GM10248 (cell line): ENCODE measurements at regions not wholly inside any gene's neighbourhood (a gene's known extent, or its start where the extent isn't known, plus 50 kb on each side); places are given as distances from the start of the nearest gene placed in this dataset.

Experiments used
- CTCF ChIA-PET: fragments of 300-600 bp; sonication (Branson Sonifier 250); formaldehyde crosslinking; extraction: SDS; loops from one replicate; lab custom pipeline; 2021; ENCODE audit warnings: antibody characterized with exemption; lab: Yijun Ruan, JAX
- POLR2A ChIA-PET: fragments of 350-650 bp; sonication (Branson Sonifier 250); formaldehyde crosslinking; extraction: SDS; loops from one replicate; lab custom pipeline; 2020; ENCODE audit warnings: antibody characterized with exemption; lab: Yijun Ruan, JAX
- DNase-seq: peaks from one replicate; pipeline ENCODE4 v3.0.0; 2012; ENCODE audit errors: extremely low spot score
- TF ChIP-seq, protein P1 (sequence below): IDR thresholded peaks from 2 replicates; pipeline ENCODE4 v1.5.1; 2012; ENCODE audit warnings: mild to moderate bottlenecking, low read depth; ENCODE audit errors: extremely low read depth, missing control alignments, control extremely low read depth

- TF ChIP-seq, protein P1, sequence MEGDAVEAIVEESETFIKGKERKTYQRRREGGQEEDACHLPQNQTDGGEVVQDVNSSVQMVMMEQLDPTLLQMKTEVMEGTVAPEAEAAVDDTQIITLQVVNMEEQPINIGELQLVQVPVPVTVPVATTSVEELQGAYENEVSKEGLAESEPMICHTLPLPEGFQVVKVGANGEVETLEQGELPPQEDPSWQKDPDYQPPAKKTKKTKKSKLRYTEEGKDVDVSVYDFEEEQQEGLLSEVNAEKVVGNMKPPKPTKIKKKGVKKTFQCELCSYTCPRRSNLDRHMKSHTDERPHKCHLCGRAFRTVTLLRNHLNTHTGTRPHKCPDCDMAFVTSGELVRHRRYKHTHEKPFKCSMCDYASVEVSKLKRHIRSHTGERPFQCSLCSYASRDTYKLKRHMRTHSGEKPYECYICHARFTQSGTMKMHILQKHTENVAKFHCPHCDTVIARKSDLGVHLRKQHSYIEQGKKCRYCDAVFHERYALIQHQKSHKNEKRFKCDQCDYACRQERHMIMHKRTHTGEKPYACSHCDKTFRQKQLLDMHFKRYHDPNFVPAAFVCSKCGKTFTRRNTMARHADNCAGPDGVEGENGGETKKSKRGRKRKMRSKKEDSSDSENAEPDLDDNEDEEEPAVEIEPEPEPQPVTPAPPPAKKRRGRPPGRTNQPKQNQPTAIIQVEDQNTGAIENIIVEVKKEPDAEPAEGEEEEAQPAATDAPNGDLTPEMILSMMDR = no peak
- CTCF ChIA-PET = interaction anchor here (1.5 kb wide), 1 partner anchor 15 kb away, joined by 3 read pairs; no protein-coding TSS in a partner anchor
- no peak for DNase-seq
- POLR2A ChIA-PET = no interaction called here
These were observed 881.8 kb upstream of the PCDH10 start for GRCh38 chr4:132267321-132267720.

GRCh38 chr4:132269303-132269990 lies 879.6 kb upstream of the PCDH10 start:
- ChIA-PET POLR2A (no interaction called here), CTCF (no interaction called here)
- TF ChIP-seq, protein P1 = no peak
- DNase-seq = no peak

GRCh38 chr4:132275583-132276121 lies 873.4 kb upstream of the PCDH10 start:
- POLR2A ChIA-PET = no interaction called here
- no peak for DNase-seq
- CTCF ChIA-PET = interaction anchor here (1.0 kb wide), 1 partner anchor 20 kb away, joined by 3 read pairs; no protein-coding TSS in a partner anchor
- TF ChIP-seq, protein P1 = no peak

- no peak for DNase-seq
- CTCF ChIA-PET = interaction anchor here (1.0 kb wide), 1 partner anchor 20 kb away, joined by 3 read pairs; no protein-coding TSS in a partner anchor
- TF ChIP-seq, protein P1 = no peak
- POLR2A ChIA-PET = no interaction called here
These were observed 872.9 kb upstream of the PCDH10 start for GRCh38 chr4:132276185-132276584.

- POLR2A ChIA-PET = no interaction called here
- no peak for DNase-seq
- CTCF ChIA-PET = no interaction called here
- TF ChIP-seq, protein P1 = no peak
These were observed 872.1 kb upstream of the PCDH10 start for GRCh38 chr4:132276989-132277388.

DNA sequence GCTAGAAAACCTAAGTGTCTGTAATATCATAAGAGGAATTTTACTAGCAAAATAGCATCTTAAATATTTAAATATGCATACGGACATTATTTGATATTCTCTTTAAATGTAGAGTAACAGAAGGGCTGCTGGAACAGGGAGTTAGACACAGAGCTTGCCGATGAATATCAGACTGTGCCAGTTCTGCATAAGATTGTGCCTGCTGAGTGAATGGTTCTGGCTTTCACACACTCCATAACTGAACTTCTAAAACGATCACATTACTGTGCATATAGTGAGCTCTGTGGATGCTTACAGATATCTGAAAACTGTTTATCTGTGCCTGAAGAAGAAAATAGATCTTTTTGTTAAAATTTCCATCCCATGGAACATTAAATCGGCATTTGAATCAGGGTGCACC lies 867.4 kb upstream of the PCDH10 start:
- ChIA-PET CTCF (no interaction called here), POLR2A (no interaction called here)
- TF ChIP-seq, protein P1 = no peak
- DNase-seq = no peak
